RWPE1 (cell line): ENCODE measurements at regions not wholly inside any gene's neighbourhood (a gene's known extent, or its start where the extent isn't known, plus 50 kb on each side); places are given as distances from the start of the nearest gene placed in this dataset.

Experiments
- CTCF ChIA-PET: fragments of 350-600 bp; sonication (Branson Sonifier 250); formaldehyde crosslinking; extraction: SDS; loops from one replicate; lab custom pipeline; 2021; lab: Yijun Ruan, JAX
- POLR2A ChIA-PET: fragments of 400-600 bp; formaldehyde crosslinking; extraction: SDS; loops from one replicate; lab custom pipeline; 2020; ENCODE audit warnings: antibody characterized with exemption; ENCODE audit not compliant: low non-redundant PET; lab: Yijun Ruan, JAX
- DNase-seq: peaks from one replicate; pipeline ENCODE4 v3.0.0; 2012; ENCODE audit warnings: low spot score
- H3K27ac ChIP-seq: fragments of 450-650 bp; 2 replicates; pipeline ENCODE4 v1.5.1; 2017
- CTCF ChIP-seq: fragments of 450-650 bp; conservative IDR thresholded peaks from 2 replicates; pipeline ENCODE4 v1.5.1; 2017; ENCODE audit warnings: low read depth, mild to moderate bottlenecking

GRCh38 chr4:95636061-95636460, 87.3 kb upstream of the UNC5C start:
- ChIA-PET CTCF (no interaction called here), POLR2A (no interaction called here)
- no peak for TF ChIP-seq CTCF
- DNase-seq = no peak
- H3K27ac ChIP-seq = no peak overlapping the region

GRCh38 chr4:95627709-95628108, 78.9 kb upstream of the UNC5C start:
- DNase-seq = no peak
- ChIA-PET CTCF (no interaction called here), POLR2A (no interaction called here)
- no peak for TF ChIP-seq CTCF
- no peak overlapping the region for H3K27ac ChIP-seq

- H3K27ac ChIP-seq = no peak overlapping the region
- ChIA-PET POLR2A (no interaction called here), CTCF (interaction anchor here (0.6 kb wide), 1 partner anchor 113 kb away, joined by 4 read pairs; no protein-coding TSS in a partner anchor)
- DNase-seq = no peak
- no peak for TF ChIP-seq CTCF
Measured at GRCh38 chr4:95627024-95627605, 78.3 kb upstream of the UNC5C start.

GRCh38 chr4:95625020-95625419, 76.2 kb upstream of the UNC5C start:
- ChIA-PET POLR2A (no interaction called here), CTCF (interaction anchor here (0.8 kb wide), 1 partner anchor 1539 kb away, joined by 4 read pairs; no protein-coding TSS in a partner anchor)
- no peak overlapping the region for H3K27ac ChIP-seq
- TF ChIP-seq CTCF = no peak
- DNase-seq = no peak

- ChIA-PET CTCF (interaction anchor here (0.6 kb wide), 2 partner anchors 238 to 934 kb away, joined by 3 to 5 read pairs; no protein-coding TSS in a partner anchor), POLR2A (no interaction called here)
- no peak for TF ChIP-seq CTCF
- no peak for DNase-seq
- no peak overlapping the region for H3K27ac ChIP-seq
Measured at GRCh38 chr4:95619525-95620443, 71.0 kb upstream of the UNC5C start.

- TF ChIP-seq CTCF = no peak
- no peak for DNase-seq
- no peak overlapping the region for H3K27ac ChIP-seq
- ChIA-PET POLR2A (no interaction called here), CTCF (no interaction called here)
Measured at GRCh38 chr4:95614684-95615205, 66.0 kb upstream of the UNC5C start.
